NCI-H748 (cell line): ENCODE measurements at regions not wholly inside any gene's neighbourhood (a gene's known extent, or its start where the extent isn't known, plus 50 kb on each side); places are given as distances from the start of the nearest gene placed in this dataset.
"Not testable (repeated sequence)": the region's sequence is repeated elsewhere in the genome, so short reads cannot be mapped to it uniquely, and the experiment has no call there.

Experiments used
- DNase-seq: peaks from one replicate; lab custom pipeline; 2025; ENCODE audit not compliant: unreplicated experiment; lab: John Stamatoyannopoulos, UW

DNA sequence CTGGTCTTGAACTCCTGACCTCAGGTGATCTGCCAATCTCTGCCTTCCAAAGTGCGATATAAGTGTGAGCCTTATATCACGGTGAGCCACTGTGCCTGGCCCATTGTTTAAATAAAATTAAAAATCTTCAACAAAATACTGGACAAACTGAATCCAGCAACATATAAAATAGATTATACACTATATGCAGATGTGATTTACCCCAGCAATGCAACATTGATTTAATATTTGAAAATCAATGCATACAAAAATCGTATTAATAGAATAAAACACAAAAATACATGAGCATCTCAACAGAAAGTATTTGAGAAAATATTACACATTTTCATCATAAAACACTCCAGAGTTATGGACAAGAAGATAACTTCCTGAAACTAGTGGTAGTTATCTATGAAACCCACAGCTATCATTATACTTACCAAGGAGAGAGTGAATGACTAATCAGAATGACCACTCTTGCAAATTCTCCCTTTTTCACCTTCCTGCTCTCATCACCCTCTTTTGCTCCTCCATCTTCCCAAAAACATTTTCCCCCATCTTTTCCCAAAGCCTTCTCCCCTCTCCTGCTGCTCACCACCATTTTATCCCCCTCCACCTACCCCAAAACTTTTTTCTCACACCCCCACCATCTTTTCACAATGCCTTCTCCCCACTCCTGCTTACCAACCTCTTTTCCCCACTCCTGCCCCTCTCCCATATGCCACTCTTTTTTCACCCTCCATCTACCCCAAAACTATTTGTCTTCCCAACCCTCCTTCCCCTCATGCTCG, 122.1 kb upstream of the VPREB1 start:
- DNase-seq, result no peak

DNA sequence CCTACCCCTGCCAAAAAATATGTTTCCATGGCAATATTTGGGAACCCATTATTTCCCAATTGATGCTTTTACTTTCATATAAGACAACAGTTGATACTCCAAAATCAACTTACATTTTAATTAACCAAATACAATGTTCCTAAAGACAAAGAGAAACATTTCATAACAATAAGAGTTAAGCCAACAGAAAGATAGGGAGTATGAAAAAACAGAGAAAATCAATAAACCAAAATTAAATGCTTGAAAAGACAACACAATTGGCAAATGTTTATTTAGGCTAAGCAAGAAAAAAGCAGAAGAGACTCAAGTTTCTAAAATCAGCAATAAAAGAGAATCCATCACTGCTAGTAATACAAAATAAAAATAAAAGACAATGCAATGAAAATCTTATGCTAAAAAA, 123.1 kb upstream of the VPREB1 start:
- DNase-seq, result no peak

DNA sequence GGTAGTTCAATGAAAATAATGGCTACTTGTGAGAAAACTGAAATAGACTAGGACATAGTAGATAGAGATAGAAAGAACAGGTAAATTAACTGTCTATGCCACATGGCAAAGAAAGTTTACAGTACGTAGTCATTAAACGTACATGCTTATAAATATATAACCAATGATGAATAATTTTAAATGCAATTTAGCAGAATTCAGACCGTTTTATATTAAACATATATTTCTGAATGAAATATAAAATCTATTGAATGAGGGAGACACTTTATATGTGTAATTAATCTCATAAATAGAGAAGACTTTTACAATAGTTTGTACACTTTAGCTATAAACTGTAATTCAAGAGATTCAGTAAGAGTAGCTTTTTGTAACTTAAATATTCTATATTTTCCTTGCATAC, 124.4 kb upstream of the VPREB1 start:
- DNase-seq, result no peak

DNA sequence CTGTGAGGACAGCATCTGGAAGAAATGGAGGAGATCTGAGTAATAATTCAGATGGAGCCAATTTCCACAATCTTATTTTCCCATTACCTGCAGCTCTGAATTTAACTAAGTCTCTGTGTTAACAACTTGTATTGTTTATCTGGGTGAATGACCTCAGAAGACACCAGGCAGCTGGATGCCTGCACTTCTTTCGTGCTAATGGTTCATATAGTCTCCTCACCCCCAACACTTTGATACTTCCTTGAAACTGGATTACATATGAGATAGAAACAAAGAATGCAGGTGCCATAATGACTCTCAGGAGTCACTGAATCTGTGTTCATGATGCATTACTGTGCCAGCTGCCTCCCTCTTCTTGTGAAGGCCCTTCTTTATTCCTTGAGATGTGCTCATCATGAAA, 125.6 kb upstream of the VPREB1 start:
- DNase-seq, result no peak

DNA sequence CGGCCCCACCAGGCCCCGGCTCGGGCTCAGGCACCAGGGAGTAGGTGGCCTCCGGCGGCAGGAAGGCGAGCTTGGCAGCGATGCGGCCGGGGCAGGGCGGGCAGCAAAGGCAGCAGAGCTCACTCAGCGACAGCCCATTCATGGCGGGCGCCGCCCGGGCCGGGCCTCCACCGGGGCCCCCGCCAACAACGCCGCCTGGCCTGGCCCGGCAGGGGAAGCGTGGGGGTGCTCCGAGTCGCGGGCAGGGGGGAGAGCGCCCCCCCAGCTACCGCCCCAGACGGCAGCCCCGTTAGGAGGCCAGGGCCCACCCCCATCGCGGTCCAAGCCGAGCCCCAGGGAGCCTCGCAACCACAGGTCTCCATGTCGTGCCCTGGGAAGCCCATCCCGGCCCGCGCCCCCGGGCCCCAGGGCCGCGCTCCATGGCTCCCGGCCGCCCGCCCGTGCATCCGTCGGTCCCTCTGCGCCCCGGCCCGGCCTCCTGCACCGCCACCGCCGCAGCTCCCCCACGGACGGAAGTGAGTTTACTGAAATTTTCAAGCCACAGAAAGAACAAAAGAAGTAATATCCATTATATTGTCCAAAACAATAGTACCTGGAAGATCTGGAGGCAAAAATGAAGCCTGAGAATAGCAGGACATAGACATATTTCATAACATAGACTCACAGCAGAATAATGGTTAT, 126.6 kb upstream of the VPREB1 start:
- DNase-seq, result not testable (repeated sequence)

DNA sequence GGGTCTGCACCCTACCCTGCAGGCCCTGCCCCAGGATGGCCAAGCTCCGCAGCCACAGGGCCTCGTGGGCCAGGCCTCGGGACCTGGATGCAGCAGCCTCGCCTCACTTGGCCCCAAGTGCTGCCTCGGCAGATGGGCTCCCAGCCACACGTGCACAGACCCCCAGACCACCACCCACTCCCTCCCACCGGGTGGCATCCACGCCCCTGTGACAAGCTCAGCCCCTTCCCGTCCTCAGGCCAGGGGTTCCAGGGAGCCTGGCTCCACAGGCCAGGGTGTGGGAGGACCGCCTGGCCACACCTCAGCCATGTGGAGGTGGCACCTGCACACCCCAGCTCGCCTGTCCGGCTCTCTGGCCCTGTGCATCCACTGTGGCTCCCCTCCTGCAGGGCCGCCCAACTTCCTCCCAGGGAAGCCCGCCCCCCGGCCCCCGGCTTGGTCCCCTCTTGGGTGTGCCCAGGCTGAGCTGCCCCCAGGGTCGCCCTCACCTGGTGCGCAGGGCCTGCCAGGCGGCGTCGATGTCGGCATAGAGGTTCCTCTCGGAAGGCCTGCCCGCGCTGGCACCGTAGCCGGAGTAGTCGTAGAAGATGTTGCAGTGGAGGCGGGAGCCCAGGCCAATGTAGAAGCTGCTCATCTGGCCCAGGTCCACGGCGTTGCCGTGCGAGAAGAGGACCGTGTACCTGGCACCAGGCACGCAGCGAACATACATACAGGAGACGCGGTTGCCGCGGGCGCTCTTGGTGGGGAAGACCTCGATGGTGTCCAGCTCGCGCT, 127.4 kb upstream of the VPREB1 start:
- not testable (repeated sequence) for DNase-seq

DNA sequence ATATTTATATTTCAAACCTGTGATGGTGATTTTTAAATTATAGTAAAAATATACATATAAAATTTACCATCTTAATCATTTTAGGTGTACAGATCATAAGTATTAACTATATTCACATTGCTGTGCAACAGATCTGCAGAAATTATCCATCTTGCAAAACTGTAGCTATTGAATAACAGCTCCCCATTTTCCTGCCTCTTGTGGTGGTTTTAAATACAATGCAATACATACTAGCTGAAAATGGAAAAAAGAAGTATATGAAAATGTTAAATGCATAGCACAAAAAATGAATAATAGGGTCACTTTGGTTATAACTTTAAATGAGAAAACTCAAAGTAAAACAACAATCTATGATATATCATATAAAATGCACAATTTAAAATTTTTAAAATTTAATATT, 130.9 kb upstream of the VPREB1 start:
- no peak for DNase-seq

DNA sequence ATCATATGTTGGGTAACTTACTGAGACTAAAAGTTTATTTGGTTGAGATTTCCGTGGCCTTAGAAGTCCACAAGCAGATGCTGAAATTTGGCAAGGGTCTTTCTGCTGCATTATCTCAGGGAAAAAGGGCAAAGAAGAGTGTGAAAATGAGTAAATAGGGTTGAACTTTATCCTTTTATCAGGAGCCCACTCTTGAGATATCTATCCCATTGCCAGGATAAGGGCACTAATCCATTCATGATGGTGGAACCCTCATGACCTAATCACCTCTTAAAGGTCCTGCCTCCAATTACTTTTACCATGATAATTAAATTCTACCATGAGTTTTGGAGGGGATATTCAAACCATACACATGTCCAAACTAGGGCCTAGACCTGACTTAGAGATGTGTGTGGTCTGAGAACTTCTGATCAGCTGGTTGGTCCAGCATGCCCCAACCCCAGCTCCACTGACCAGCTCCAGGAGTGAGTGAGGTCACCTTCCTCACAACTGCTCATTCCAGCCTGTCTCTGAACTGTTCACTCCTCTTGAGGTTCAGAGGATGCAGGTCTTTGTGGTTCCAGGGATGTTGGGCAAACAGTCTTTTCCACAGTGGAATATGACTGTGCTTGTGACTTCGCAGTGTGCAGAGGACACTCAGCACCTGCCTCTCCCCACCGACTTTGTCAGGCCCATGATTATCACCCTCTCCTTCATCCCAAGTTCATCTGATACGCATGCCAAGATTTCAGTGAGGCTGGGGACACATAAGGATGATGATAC, 130.1 kb upstream of the TOP3B start:
- no peak for DNase-seq

DNA sequence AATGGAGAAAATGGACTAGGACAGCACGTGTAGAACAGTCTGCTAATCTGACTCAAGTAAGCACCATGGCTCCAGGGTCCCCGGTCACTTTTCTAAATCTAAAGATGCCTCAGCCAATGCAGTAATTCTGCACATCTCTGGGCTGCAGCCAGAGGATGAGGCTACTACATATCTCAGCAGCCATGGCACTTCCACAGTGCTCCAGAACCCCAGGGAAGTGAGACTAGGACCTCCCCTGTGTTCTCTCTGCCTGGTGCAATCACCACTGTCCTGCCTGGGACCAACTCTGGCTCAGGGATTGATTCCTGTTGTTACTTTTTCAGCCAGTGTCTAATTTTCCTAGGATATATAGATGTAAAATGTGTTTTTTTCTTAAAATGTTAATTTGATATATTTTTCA, 129.4 kb upstream of the TOP3B start:
- no peak for DNase-seq

DNA sequence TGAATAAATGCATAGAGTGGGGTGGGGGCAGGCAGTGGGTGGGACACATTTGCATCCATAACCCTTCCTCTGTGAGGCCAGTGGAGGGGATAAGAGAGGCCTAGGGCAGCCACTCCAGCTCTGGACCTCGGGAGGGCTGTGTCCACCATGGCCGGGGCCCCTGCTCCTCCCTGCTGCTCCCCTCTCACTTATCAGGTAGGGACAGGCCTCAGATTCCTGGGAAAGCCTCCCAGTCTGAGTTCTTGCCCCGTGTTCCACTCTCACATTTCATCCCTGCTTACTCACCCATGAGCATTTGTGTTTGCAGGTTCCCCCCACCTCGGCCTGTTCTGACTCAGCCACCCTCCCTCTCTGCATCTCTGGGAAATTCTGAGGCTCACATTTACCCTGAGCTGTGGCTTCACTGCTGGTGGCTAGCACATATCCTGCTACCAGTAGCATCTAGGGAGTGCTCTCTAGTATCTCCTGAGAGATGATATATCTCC, 128.7 kb upstream of the TOP3B start:
- no peak for DNase-seq

DNA sequence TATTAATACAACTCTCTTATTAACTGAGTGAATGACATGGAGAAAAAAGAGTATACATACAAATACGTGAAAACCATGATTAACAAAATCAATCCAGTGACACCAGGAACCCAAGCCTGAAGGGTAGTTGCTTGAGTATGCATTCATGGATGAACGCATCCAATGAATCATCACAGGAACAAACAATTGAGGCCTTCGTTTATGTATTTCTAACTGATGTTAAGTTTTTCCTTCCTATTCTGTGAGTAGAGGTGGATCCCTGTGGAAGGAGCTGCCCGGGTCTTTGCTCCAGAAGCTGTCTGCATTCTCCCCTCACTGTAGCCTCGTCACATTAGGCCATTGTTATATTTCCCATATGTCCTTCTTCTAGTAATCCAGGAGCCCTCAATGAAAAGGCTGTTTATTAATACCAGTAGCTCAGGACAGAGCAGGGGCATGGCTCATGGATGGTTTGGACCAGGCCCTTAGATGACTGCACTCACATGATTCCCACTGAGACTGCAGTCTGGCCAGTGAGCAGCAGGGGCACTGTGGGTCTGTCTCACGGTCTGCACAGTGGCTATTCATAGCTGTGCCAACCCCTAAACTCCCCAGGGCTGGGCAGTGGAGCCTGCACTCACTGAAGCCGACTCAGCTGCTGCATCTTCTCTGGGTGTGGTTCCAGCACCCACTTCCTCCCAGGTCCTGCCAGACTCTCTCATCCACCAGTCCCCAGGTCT, 128.1 kb upstream of the TOP3B start:
- no peak for DNase-seq

DNA sequence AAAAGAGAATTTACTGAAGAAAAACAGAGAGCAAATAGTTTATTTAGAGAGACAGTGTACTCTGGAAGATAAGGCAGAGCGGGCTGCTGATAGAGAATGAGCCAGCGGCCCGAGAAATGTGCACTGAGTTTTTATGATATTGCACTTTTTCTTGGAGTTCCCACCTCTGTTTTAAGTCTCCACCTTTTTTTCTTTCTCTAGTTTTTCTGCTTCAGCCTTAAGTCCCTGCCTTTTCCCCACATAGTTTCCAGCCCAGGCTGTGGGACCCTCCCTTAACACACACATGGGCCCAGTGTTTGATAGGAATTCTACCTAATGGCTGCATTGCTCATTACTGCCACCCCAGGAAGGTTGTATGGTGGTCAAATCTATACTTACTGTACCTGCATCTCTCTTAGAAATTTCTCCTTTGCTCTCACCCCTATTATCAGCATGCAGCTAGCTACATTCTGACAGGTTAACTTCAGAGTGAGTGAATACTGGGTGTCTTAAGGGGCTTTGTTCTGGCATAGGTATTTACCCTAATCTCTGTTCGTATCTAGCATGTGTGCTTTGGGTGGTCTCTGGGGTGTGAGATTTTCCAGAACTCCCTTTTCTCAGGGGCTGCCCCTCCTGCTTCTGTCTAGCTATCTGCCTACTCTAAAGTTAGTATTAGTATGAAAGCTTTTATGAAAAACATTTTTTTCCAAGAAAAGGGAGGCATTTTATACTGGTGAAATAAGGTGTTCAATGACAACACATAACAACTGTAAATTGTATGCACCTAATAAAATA, 127.3 kb upstream of the TOP3B start:
- no peak for DNase-seq

DNA sequence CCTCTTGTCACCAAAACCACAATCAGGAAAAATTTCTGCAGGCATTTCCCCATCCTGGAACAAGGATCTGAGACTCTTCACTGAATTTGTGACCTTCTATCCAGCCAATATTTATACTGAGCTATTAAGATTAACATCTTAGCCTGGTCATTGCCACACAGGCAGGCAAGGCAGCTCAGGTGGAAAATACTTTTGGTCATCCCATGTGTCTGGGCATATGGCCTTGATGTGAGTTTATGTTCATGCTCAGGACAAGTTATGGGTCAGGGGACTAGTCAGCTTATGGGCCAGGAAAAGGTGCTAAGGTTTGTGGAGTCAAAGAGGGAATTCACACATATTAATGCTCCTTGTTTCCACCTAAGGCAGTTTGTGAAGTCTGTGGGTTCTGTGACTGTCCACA, 124.3 kb upstream of the TOP3B start:
- no peak for DNase-seq

DNA sequence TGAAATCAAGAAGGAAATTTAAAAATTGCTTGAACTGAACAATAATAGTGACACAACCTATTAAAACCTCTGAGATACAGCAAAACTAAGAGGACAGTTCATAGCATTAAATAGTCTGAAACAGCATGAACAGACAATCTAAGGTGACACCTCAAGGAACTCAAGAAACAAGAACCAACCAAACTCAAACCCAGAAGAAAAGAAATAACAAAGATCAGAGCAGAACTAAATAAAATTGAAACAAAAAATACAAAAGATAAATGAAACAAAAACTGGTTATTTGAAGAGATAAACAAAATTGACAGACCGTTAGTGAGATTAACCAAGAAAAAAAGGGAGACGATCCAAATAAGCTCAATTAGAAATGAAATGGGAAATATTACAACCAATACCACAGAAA, 122.8 kb upstream of the TOP3B start:
- DNase-seq, result no peak

DNA sequence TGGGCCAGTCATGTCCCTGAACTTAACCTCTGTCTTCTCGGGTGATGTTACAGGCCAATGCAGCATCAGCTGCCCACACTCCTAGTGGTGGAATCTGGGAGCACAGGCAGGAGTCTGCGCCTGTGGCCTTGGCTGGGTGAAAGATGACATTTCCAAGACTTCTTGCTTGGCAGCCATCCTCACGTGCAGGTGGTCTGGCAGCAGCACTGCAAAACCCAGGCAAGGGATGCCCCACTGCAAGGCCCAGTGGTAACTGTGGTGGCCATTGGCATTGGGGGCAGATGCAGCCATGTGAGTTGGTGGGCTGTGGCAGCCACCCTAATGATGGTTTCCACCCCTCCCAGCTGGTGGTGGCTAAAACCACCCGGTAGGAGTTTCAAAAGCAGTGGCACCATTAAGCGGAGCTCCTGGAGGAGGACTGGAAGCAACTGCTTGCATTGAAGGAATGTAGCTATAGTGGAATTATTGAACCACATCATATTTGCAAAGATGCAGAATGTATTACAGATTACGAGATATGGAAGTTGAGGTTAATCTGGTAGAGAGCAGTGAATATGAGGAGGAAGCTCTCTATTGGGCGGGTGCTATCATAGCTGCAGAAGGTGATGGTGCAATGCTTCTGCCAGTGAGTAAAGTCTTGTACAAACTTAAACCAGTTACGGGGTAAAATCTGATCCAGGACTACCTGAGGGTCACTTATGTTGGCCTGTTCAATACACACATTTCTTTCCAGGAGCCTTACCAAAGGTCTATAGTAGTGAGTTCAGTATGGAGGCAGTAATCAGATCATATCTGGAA, 120.7 kb upstream of the TOP3B start:
- DNase-seq, result no peak

DNA sequence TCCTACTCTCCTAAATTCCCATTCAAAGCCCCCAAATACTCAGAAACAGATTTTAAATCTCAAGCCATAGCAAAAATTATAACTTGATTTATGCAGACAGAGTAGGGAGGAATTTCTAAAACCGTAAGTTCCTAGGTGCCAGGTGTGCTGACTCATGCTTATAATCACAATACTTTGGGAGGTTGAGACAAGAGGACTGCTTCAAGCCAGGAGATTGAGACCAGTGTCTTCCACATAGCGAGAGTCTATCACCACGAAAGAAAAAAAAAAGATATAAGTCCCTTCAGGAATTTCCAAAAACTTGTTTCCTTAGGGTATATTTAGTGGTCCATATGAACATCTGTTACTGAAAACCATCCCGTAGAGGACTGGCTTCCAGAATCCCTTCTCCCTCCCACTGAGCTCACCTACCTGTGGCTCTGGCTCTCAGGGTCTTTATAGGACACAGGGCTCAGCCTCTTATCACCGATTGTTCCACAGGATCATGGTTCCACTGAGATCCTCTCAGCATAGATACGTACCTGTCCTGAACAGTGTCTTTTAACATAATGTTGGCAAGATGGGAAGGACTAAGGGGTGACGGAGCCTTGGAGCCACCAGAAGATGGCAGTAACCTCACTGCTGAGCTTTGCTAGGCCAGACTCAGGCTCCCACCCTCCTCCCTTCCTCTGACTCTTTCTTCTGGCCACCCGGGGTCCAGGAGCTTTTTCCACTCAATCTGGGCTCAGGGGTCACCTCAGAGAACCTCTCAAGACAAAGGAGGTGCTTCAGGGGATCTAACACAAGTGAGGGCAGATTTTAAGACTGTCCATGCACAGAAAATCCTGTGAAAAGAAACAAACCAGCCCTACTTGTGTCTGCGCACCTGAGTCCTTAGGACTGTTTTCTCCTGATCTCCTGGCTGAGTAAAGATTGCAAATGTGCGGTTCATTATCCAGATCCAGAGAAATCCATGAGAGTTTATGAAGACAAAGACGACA, 117.5 kb upstream of the TOP3B start:
- no peak for DNase-seq

DNA sequence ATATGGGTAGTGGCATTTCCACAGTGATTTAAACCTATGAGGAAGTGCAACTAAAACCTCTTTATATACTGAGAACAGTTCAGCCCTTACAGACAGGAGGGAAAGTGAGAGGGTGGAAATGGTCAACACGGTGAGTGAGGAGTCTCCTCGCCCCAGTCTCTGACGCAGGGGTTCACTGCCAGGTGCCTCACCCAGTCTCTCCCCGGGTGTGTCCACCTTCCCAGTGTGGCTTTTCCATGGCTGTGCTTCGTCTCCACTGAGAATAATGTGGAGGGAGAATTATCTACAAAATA, 116.6 kb upstream of the TOP3B start:
- no peak for DNase-seq
